Breast epithelium (tissue), 4 donors: ENCODE measurements at regions not wholly inside any gene's neighbourhood (a gene's known extent, or its start where the extent isn't known, plus 50 kb on each side); places are given as distances from the start of the nearest gene placed in this dataset.
A peak's percentile ranks its signal among the peaks of the same experiment; 100 is the strongest.
"Not testable (repeated sequence)": the region's sequence is repeated elsewhere in the genome, so short reads cannot be mapped to it uniquely, and the experiment has no call there.

Experiments
- DNase-seq, 2 donors: peaks; one replicate each; pipeline ENCODE4 v3.0.0-alpha.2; 2019; ENCODE audit warnings: low spot score in 2 of 2
- H3K27ac ChIP-seq, 2 donors: fragments of 200-600 bp; sonication (generic) in 1 of 2; one replicate each; pipeline ENCODE4 v1.5.1; 2016 to 2019; ENCODE audit warnings: mild to moderate bottlenecking in 1 of 2
- H3K27me3 ChIP-seq, 2 donors: fragments of 200-600 bp; sonication (generic) in 1 of 2; one replicate each; pipeline versions ENCODE4 v1.5.1 to v1.6.0; 2017 to 2019; ENCODE audit warnings: control low read depth in 1 of 2, mild to moderate bottlenecking in 1 of 2
- H3K36me3 ChIP-seq: fragments of 200-600 bp; one replicate; pipeline ENCODE4 v1.5.1; 2019
- H3K4me1 ChIP-seq, 2 donors: fragments of 200-600 bp; sonication (generic); one replicate each; pipeline ENCODE4 v1.5.1; 2016 to 2019; ENCODE audit warnings: control low read depth in 1 of 2
- H3K4me3 ChIP-seq, 3 donors: fragments of 200-600 bp; sonication (generic); 1 replicate in 2 of 3; 2 replicates in 1 of 3; pipeline ENCODE4 v1.5.1; 2016 to 2019; ENCODE audit warnings: mild to moderate bottlenecking in 3 of 3, moderate library complexity in 2 of 3
- H3K9me3 ChIP-seq, 2 donors: fragments of 200-600 bp; sonication (generic) in 1 of 2; one replicate each; pipeline ENCODE4 v1.5.1; 2016 to 2019; ENCODE audit warnings: control low read depth in 1 of 2
- CTCF ChIP-seq, 3 donors: fragments of 450-650 bp; IDR thresholded peaks; one replicate each; pipeline ENCODE4 v1.5.1; 2016 to 2017; ENCODE audit warnings: antibody characterized with exemption in 3 of 3, mild to moderate bottlenecking in 3 of 3, moderate library complexity in 3 of 3
- POLR2A ChIP-seq: fragments of 450-650 bp; IDR thresholded peaks from one replicate; pipeline ENCODE4 v1.6.1; 2016; ENCODE audit warnings: antibody characterized with exemption, mild to moderate bottlenecking, moderate library complexity
- POLR2AphosphoS5 ChIP-seq, 3 donors: sonication (generic); formaldehyde crosslinking; IDR thresholded peaks; one replicate each; pipeline ENCODE4 v1.6.1; 2017; ENCODE audit warnings: antibody characterized with exemption in 3 of 3
- intact Hi-C: fragments of 100-400 bp; cut with DNase I; formaldehyde crosslinking; loops from one replicate; pipeline ENCODE4 v1.15.1; 2023; ENCODE audit warnings: low total_unique reads

GRCh38 chr14:105913861-105914260, 387.5 kb downstream of the TMEM121 start:
- Histone ChIP-seq H3K4me1 (no peaks in the 10 kb centered on the region), H3K27me3 (no peaks in the 10 kb centered on the region), H3K36me3 (no peaks in the 10 kb centered on the region), H3K4me3 (no peak overlapping the region), H3K27ac (no peak overlapping the region), H3K9me3 (peaks cover 13 to 20% of the 10 kb centered on the region in 2 donors)
- intact Hi-C loops, result no loop called here
- no peak for DNase-seq
- TF ChIP-seq POLR2A (no peak), POLR2AphosphoS5 (IDR thresholded peaks at IDR 0.05) (no peak), CTCF (IDR thresholded peaks at IDR 0.05) (no peak)

- H3K27me3 ChIP-seq, DNase-seq, H3K4me1 ChIP-seq, H3K27ac ChIP-seq, H3K36me3 ChIP-seq, H3K4me3 ChIP-seq, intact Hi-C loops: not testable (repeated sequence)
- H3K9me3 ChIP-seq, result peaks cover 13 to 20% of the 10 kb centered on the region in 2 donors
These were observed 387.9 kb downstream of the TMEM121 start for GRCh38 chr14:105914281-105914680.

GRCh38 chr14:105914738-105915385, 388.5 kb downstream of the TMEM121 start:
- H3K36me3 ChIP-seq, result no peaks in the 10 kb centered on the region
- intact Hi-C loops, result no loop called here
- H3K4me3 ChIP-seq, result no peak overlapping the region
- TF ChIP-seq POLR2A (no peak), POLR2AphosphoS5 (IDR thresholded peaks at IDR 0.05) (no peak), CTCF (IDR thresholded peaks at IDR 0.05) (no peak)
- no peak overlapping the region for H3K27ac ChIP-seq
- no peaks in the 10 kb centered on the region for H3K27me3 ChIP-seq
- no peaks in the 10 kb centered on the region for H3K4me1 ChIP-seq
- no peak for DNase-seq
- H3K9me3 ChIP-seq, result peaks cover 13 to 20% of the 10 kb centered on the region in 2 donors

GRCh38 chr14:105915546-105915945, 389.2 kb downstream of the TMEM121 start:
- H3K27me3 ChIP-seq, intact Hi-C loops, H3K4me1 ChIP-seq, DNase-seq, H3K4me3 ChIP-seq, H3K36me3 ChIP-seq, H3K27ac ChIP-seq: not testable (repeated sequence)
- peaks cover 13 to 20% of the 10 kb centered on the region in 2 donors for H3K9me3 ChIP-seq

GRCh38 chr14:105917136-105917932, 391.0 kb downstream of the TMEM121 start:
- intact Hi-C loops, H3K4me3 ChIP-seq, H3K27me3 ChIP-seq, H3K4me1 ChIP-seq, H3K27ac ChIP-seq, H3K36me3 ChIP-seq: not testable (repeated sequence)
- peak in 1 of 2 donors; percentile 15 for DNase-seq
- H3K9me3 ChIP-seq, result peaks cover 20 to 21% of the 10 kb centered on the region in 2 donors

- H3K27me3 ChIP-seq, result no peaks in the 10 kb centered on the region
- no peak overlapping the region for H3K27ac ChIP-seq
- no peak for TF ChIP-seq POLR2AphosphoS5 (IDR thresholded peaks at IDR 0.05)
- no peak for TF ChIP-seq CTCF (IDR thresholded peaks at IDR 0.05)
- TF ChIP-seq POLR2A, result no peak
- intact Hi-C loops, result no loop called here
- no peak overlapping the region for H3K4me3 ChIP-seq
- H3K36me3 ChIP-seq, result no peaks in the 10 kb centered on the region
- H3K4me1 ChIP-seq, result no peaks in the 10 kb centered on the region
- DNase-seq, result peak in 1 of 2 donors; percentile 14
- H3K9me3 ChIP-seq, result peaks cover 24 to 25% of the 10 kb centered on the region in 2 donors
These were observed 391.6 kb downstream of the TMEM121 start for GRCh38 chr14:105917933-105918436.
